C4-2B (cell line): ENCODE measurements at regions not wholly inside any gene's neighbourhood (a gene's known extent, or its start where the extent isn't known, plus 50 kb on each side); places are given as distances from the start of the nearest gene placed in this dataset.

Source experiments
- H3K27ac ChIP-seq: fragments of 450-650 bp; 2 replicates; pipeline ENCODE4 v1.5.1; 2017
- ZFX ChIP-seq: fragments of 450-650 bp; IDR thresholded peaks from 2 replicates; pipeline ENCODE4 v1.6.1; 2017
- TF ChIP-seq, protein P1 (sequence below): fragments of 450-650 bp; conservative IDR thresholded peaks from 2 replicates; pipeline ENCODE4 v1.5.1; 2017; ENCODE audit warnings: mild to moderate bottlenecking

DNA sequence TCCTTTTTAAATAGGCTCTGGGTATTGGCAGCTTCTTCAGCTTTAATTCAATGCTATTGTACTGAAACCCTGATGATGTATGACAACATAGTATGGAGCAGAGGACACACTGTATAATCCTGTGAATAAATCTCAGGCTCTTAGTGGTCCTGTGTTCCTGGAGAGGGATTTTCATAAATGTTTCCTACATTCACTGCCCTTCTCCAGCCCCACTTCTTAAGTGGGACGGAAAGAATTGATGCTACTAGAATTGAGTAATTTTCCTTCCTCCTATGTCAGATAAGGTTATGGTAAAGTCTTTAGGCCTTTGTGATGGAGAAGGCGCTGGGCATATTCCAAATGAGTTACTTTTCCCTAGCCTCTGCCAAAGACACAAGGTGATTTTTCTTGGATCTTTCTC lies 779.4 kb downstream of the TNS3 start:
- no peak for TF ChIP-seq ZFX
- TF ChIP-seq, protein P1, sequence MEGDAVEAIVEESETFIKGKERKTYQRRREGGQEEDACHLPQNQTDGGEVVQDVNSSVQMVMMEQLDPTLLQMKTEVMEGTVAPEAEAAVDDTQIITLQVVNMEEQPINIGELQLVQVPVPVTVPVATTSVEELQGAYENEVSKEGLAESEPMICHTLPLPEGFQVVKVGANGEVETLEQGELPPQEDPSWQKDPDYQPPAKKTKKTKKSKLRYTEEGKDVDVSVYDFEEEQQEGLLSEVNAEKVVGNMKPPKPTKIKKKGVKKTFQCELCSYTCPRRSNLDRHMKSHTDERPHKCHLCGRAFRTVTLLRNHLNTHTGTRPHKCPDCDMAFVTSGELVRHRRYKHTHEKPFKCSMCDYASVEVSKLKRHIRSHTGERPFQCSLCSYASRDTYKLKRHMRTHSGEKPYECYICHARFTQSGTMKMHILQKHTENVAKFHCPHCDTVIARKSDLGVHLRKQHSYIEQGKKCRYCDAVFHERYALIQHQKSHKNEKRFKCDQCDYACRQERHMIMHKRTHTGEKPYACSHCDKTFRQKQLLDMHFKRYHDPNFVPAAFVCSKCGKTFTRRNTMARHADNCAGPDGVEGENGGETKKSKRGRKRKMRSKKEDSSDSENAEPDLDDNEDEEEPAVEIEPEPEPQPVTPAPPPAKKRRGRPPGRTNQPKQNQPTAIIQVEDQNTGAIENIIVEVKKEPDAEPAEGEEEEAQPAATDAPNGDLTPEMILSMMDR: no peak
- no peak overlapping the region for H3K27ac ChIP-seq

DNA sequence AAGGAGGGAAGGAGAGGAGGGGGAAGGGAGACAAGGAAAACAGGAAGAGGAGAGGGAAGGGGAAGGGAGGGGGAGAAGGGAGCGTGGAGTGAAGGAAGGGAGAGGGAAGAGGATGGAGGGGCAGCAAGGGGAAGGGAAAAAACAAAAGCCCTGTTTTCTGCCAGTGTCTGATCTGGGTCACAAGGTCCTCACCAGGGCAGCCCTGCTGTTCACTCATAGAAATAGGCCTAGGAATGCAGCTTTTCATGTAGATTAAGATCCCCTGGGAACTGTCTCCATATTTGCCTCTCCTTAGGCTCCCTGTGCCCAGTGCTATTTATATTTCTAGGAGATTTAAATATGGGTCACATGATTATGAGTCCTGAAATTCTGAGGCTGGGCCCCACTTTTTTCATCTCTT lies 790.7 kb downstream of the TNS3 start:
- TF ChIP-seq, protein P1: no peak
- no peak for TF ChIP-seq ZFX
- no peak overlapping the region for H3K27ac ChIP-seq

DNA sequence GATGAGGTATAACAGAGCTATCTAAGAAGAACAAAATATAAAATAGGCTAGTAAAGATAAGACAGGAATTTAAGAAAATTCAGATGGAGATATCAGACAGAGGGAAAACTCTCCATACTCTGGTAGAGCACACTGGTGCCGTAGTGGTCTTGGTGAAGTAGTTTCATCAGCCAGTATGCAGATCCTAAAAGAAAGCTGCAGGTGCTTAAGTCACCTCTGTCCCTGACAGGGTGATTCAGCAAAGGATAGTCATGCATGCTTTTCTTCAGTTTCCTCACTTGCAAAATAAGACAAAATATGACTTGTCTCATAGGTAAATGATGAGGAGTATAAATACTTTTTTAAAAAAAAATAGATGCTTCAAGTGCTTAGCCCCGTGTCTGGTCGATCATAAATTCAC lies 794.9 kb downstream of the TNS3 start:
- no peak for TF ChIP-seq ZFX
- TF ChIP-seq, protein P1: no peak
- H3K27ac ChIP-seq: no peak overlapping the region

DNA sequence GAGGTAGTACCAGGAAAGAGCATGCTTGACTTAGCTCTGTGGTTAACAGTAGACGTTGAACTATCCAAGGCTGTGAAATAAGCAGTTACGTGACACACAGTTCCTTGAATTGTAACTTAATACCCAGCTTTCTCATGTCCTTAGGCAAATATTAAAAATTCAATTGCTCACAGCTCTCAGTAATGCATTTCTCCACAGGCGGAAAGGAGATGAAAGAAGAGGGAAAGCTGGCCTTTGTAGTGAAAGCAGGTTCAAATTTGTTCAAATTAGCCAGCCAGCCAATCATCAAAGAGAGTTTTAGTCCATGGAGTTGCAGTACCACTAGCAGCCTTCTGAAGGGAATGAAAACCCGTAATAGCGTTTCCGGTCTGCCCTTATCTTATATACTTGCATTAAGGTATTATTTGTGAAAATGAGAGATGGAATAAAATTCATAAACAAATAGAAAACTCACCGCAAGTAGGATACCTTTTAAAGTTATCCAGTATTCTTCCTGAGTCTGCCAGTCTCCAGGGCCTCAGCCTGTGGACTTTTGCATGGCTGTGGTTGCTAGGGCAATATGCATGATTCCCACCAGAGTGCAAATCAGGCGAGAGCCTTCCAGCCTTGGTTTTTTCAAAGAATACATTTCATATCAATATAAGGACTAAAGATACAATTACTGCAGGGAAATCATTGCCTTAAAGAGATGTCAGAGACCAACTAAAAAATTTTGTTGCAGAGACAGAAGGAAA lies 795.5 kb downstream of the TNS3 start:
- TF ChIP-seq, protein P1: no peak
- H3K27ac ChIP-seq: no peak overlapping the region

DNA sequence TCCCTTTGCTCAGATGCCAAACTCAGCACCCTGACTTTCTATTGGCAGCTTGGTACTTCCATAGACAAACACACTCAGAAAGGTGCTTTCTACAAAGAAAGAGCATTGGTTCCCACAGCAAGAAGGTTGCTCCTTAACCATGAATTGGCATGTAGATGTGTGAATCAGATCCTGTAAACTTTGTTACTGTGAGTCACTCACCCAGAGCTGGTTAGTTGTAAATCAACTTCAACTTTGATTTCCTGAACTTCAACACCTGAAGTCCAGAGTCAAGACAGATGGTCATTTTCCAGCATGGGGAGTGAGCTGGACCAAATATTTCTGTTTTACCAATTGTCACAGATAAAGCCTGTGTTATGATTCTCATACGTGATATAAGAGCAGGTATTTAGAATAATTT lies 797.2 kb downstream of the TNS3 start:
- TF ChIP-seq, protein P1: no peak
- no peak for TF ChIP-seq ZFX
- H3K27ac ChIP-seq: no peak overlapping the region

DNA sequence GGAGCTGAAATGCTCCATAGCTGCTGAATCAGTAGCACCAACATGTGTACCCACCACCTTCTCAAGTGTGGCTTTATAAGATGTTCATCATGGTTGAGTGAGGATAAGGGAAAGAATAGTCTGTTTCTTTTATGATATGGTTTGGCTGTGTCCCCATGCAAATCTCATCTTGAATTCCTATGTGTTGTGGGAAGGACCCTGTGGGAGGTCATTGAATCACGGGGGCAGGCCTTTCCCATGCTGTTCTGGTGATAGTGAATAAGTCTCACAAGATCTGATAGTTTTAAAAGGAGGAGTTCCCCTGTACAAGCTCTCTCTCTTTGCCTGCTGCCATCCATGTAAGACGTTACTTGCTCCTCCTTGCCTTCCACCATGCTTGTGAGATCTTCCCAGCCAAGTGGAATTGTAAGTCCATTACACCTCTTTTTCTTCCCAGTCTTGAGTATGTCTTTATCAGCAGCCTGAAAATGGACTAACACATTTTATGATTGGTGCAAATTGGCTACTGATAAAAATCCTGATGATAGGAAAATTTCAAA lies 799.9 kb downstream of the TNS3 start:
- H3K27ac ChIP-seq: no peak overlapping the region
- TF ChIP-seq ZFX: no peak
- TF ChIP-seq, protein P1: no peak

DNA sequence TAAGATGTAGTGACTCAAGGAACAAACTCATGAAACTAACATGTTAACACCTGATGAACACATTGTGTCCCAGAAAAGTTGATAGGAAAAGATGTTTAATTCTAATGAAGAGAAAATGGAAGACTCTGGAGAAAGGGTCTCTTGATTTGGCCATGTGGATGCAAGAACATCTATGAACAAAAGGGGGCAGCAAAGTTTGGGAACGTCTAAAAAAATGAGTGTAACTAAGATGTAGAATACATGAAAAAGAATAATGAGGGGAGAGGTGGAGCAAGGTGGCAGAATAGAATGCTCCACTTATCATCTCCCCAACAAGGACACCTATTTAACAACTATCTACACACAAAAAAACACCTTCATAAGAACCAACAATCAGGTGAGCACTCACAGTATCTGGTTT lies 805.1 kb downstream of the TNS3 start:
- TF ChIP-seq, protein P1: peak; percentile 66
- no peak for TF ChIP-seq ZFX
- no peak overlapping the region for H3K27ac ChIP-seq
